ENCODE measurements at regions not wholly inside any gene's neighbourhood (a gene's known extent, or its start where the extent isn't known, plus 50 kb on each side); places are given as distances from the start of the nearest gene placed in this dataset.

- intact Hi-C loops (cut with micrococcal nuclease) = no loop called here
- H3K4me3 Mint-ChIP-seq (ENCODE audit: unreplicated experiment) = no peak overlapping the region
- H3K4me1 Mint-ChIP-seq (ENCODE audit: insufficient read depth, unreplicated experiment) = no peaks in the 10 kb centered on the region
- no peak overlapping the region for H3K27ac Mint-ChIP-seq (ENCODE audit: low read depth, unreplicated experiment)
- no peaks in the 10 kb centered on the region for H3K36me3 Mint-ChIP-seq (ENCODE audit: insufficient read depth, unreplicated experiment)
- peaks cover 18% of the 10 kb centered on the region for H3K9me3 Mint-ChIP-seq (ENCODE audit: unreplicated experiment)
- TF ChIP-seq CTCF (IDR thresholded peaks at IDR 0.05; ENCODE audit: unreplicated experiment) = no peak
- no TSS peak for BruUV-seq (replicated peaks)
- no peaks in the 10 kb centered on the region for H3K27me3 Mint-ChIP-seq (ENCODE audit: insufficient read depth, unreplicated experiment)
- POLR2A ChIA-PET = no interaction called here
- no peak for DNase-seq (ENCODE audit: unreplicated experiment)
- CTCF ChIA-PET = interaction anchor here (0.6 to 1.4 kb wide), 3 partner anchors 94 to 219 kb away, joined by 4 read pairs; no protein-coding TSS in a partner anchor
Measured at GRCh38 chr18:34510926-34511325, 199.2 kb upstream of the DTNA start.

DNA sequence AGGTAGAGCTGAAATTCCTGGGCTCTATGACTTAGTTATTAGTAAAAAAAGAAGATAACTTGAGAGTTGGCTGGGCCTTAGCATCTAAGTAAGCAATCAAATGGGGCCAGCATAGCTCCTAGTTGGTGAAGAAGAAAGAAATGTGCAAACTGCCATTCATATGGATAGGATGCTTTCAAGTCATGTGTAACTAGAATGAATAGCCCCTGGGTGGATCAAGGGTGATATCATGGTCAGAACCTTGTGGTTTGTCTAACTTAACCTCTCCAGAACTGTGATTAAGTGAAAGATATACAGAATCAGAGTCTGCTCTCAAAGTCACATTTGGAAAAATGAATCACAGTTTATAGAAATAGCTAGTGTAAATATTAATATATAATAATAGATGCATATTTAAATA, 198.7 kb upstream of the DTNA start:
- intact Hi-C loops (cut with micrococcal nuclease) = no loop called here
- H3K9me3 Mint-ChIP-seq (ENCODE audit: unreplicated experiment) = peaks cover 23% of the 10 kb centered on the region
- no peak overlapping the region for H3K4me3 Mint-ChIP-seq (ENCODE audit: unreplicated experiment)

DNA sequence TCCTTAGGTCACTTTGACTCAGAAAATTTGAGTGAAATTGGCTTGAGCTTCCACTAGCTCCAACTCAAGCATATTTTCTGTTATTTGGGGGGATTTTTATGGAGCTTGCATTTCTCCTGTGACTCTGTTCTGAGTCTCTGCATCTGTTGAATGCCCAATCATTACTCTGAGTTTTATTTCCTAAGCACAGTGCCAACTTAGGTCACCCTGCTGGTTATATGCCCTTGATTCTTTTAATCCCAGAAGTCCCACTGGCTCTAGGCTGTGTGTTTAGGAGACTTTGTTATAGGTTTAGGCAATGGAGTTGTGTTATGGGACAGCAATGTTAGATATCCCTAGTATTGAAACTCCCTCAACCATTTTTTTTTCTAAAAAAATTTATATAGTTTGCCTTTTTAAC, 198.2 kb upstream of the DTNA start:
- Mint-ChIP-seq H3K27ac (ENCODE audit: low read depth, unreplicated experiment) (no peak overlapping the region), H3K9me3 (ENCODE audit: unreplicated experiment) (peaks cover 27% of the 10 kb centered on the region), H3K4me3 (ENCODE audit: unreplicated experiment) (no peak overlapping the region), H3K4me1 (ENCODE audit: insufficient read depth, unreplicated experiment) (no peaks in the 10 kb centered on the region), H3K36me3 (ENCODE audit: insufficient read depth, unreplicated experiment) (no peaks in the 10 kb centered on the region), H3K27me3 (ENCODE audit: insufficient read depth, unreplicated experiment) (no peaks in the 10 kb centered on the region)
- TF ChIP-seq CTCF (IDR thresholded peaks at IDR 0.05; ENCODE audit: unreplicated experiment) = no peak
- intact Hi-C loops (cut with micrococcal nuclease) = no loop called here
- DNase-seq (ENCODE audit: unreplicated experiment) = no peak
- ChIA-PET POLR2A (no interaction called here), CTCF (interaction anchor here (1.4 kb wide), 1 partner anchor 218 kb away, joined by 4 read pairs; no protein-coding TSS in a partner anchor)
- no TSS peak for BruUV-seq (replicated peaks)

More for the DNA sequence above, 198.7 kb upstream of the DTNA start:
- Mint-ChIP-seq H3K4me1 (ENCODE audit: insufficient read depth, unreplicated experiment) (no peaks in the 10 kb centered on the region), H3K27me3 (ENCODE audit: insufficient read depth, unreplicated experiment) (no peaks in the 10 kb centered on the region), H3K27ac (ENCODE audit: low read depth, unreplicated experiment) (no peak overlapping the region), H3K36me3 (ENCODE audit: insufficient read depth, unreplicated experiment) (no peaks in the 10 kb centered on the region)
- no TSS peak for BruUV-seq (replicated peaks)
- DNase-seq (ENCODE audit: unreplicated experiment) = no peak
- ChIA-PET POLR2A (no interaction called here), CTCF (interaction anchor here (0.8 to 1.4 kb wide), 2 partner anchors 149 to 219 kb away, joined by 4 read pairs; no protein-coding TSS in a partner anchor)
- TF ChIP-seq CTCF (IDR thresholded peaks at IDR 0.05; ENCODE audit: unreplicated experiment) = no peak

GRCh38 chr18:34514238-34514637, 195.9 kb upstream of the DTNA start:
- no peak for TF ChIP-seq CTCF (IDR thresholded peaks at IDR 0.05; ENCODE audit: unreplicated experiment)
- Mint-ChIP-seq H3K27me3 (ENCODE audit: insufficient read depth, unreplicated experiment) (no peaks in the 10 kb centered on the region), H3K27ac (ENCODE audit: low read depth, unreplicated experiment) (no peak overlapping the region), H3K36me3 (ENCODE audit: insufficient read depth, unreplicated experiment) (no peaks in the 10 kb centered on the region), H3K4me3 (ENCODE audit: unreplicated experiment) (no peak overlapping the region), H3K4me1 (ENCODE audit: insufficient read depth, unreplicated experiment) (no peaks in the 10 kb centered on the region), H3K9me3 (ENCODE audit: unreplicated experiment) (peaks cover 37% of the 10 kb centered on the region)
- intact Hi-C loops (cut with micrococcal nuclease) = no loop called here
- ChIA-PET POLR2A (no interaction called here), CTCF (no interaction called here)
- no TSS peak for BruUV-seq (replicated peaks)
- DNase-seq (ENCODE audit: unreplicated experiment) = no peak
